K562 (cell line): ENCODE measurements at regions not wholly inside any gene's neighbourhood (a gene's known extent, or its start where the extent isn't known, plus 50 kb on each side); places are given as distances from the start of the nearest gene placed in this dataset.

Experiments
- ATAC-seq: fragments of 200-7000 bp; cut with Tn5 transposase; 3 replicates; pipeline ENCODE4 v1.9.1; 2020; ENCODE audit warnings: moderate library complexity
- BruUV-seq: library from RNA; stranded (reverse); fragments of 400-500 nt; replicated peaks from 2 replicates; lab custom pipeline; 2021; lab: Mats Ljungman, UMichigan
- CTCF ChIA-PET: fragments of 300-600 bp; formaldehyde crosslinking; extraction: SDS; loops from one replicate; lab custom pipeline; 2021; ENCODE audit warnings: low intra/inter-chr PET ratio; lab: Yijun Ruan, JAX
- POLR2A ChIA-PET: fragments of 300-600, 350-650 bp; sonication (Branson Sonifier 250); formaldehyde crosslinking; extraction: SDS; loops from one replicate; lab custom pipeline; 2021; ENCODE audit warnings: antibody characterized with exemption, inconsistent platforms; lab: Yijun Ruan, JAX
- DNase-seq, 4 experiments: peaks; one replicate each; pipeline versions ENCODE4 v3.0.0 to v3.0.0-alpha.2; 2011 to 2018; ENCODE audit warnings: low spot score in 3 of 4, mixed read lengths in 3 of 4; ENCODE audit errors: extremely low read depth in 1 of 4
- FAIRE-seq: peaks from 2 replicates; lab custom pipeline; 2011; peaks lifted over from hg19 to GRCh38; lab: Jason Lieb, UNC
- H2AFZ ChIP-seq: 2 replicates; pipeline ENCODE4 v1.6.0; 2011; ENCODE audit warnings: low read depth, low read length, control low read depth, inconsistent platforms
- H3K27ac ChIP-seq: fragments of 200-600 bp; 3 replicates; pipeline ENCODE4 v1.8.0; 2011; ENCODE audit warnings: low read depth, mild to moderate bottlenecking, control low read depth, inconsistent platforms, low read length, moderate library complexity, mixed read lengths; ENCODE audit errors: extremely low read depth
- H3K27me3 ChIP-seq, 2 experiments: fragments of 300-600 bp in 1 of 2; 2 replicates in 1 of 2; 3 replicates in 1 of 2; pipeline versions ENCODE4 v1.6.0 to v1.8.0; 2011; ENCODE audit warnings: inconsistent platforms in 2 of 2, low read length in 2 of 2, mild to moderate bottlenecking in 1 of 2, mixed read lengths in 1 of 2, moderate library complexity in 1 of 2; ENCODE audit not compliant: control insufficient read depth in 2 of 2, insufficient read depth in 2 of 2
- H3K36me3 ChIP-seq: fragments of 300-600 bp; 3 replicates; pipeline ENCODE4 v1.8.0; 2011; ENCODE audit warnings: mild to moderate bottlenecking, low read length, inconsistent platforms; ENCODE audit not compliant: control insufficient read depth, insufficient read depth
- H3K4me1 ChIP-seq, 2 experiments: fragments of 200-600 bp in 1 of 2; replicated peaks in 1 of 2; 2 replicates in 1 of 2; 3 replicates in 1 of 2; pipeline versions ENCODE4 v1.5.1 to v1.8.0; 2011; ENCODE audit warnings: inconsistent platforms in 2 of 2, low read length in 2 of 2, mild to moderate bottlenecking in 1 of 2, mixed read lengths in 1 of 2, moderate library complexity in 1 of 2; ENCODE audit not compliant: control insufficient read depth in 2 of 2, insufficient read depth in 2 of 2
- H3K4me2 ChIP-seq: 2 replicates; pipeline ENCODE4 v1.6.1; 2011; ENCODE audit warnings: low read length, control low read depth, inconsistent platforms, mixed read lengths; ENCODE audit not compliant: insufficient read depth
- H3K4me3 ChIP-seq: fragments of 200-600 bp; sonication (generic), shearing (Covaris generic); 2 replicates; pipeline ENCODE4 v1.5.1; 2016; ENCODE audit warnings: control low read depth, inconsistent platforms
- H3K79me2 ChIP-seq: fragments of 200-600 bp; 3 replicates; pipeline ENCODE4 v1.8.0; 2011; ENCODE audit warnings: low read length, inconsistent platforms; ENCODE audit not compliant: control insufficient read depth, insufficient read depth
- H3K9ac ChIP-seq, 2 experiments: 2 replicates each; pipeline versions ENCODE4 v1.6.0 to v1.6.1; 2011; ENCODE audit warnings: low read depth in 2 of 2, low read length in 2 of 2, control low read depth in 1 of 2, inconsistent platforms in 1 of 2, mild to moderate bottlenecking in 1 of 2, mixed read lengths in 1 of 2; ENCODE audit not compliant: insufficient read depth in 1 of 2
- H3K9me1 ChIP-seq: one replicate; pipeline ENCODE4 v1.6.0; 2011; ENCODE audit warnings: inconsistent platforms, mild to moderate bottlenecking, low read length, moderate library complexity; ENCODE audit not compliant: control insufficient read depth, insufficient read depth
- H3K9me3 ChIP-seq: replicated peaks from 2 replicates; pipeline ENCODE4 v1.5.1; 2011; ENCODE audit warnings: low read depth, low read length, inconsistent platforms; ENCODE audit not compliant: control insufficient read depth, insufficient read depth
- H4K20me1 ChIP-seq: replicated peaks from 2 replicates; pipeline ENCODE4 v1.6.1; 2011; ENCODE audit warnings: low read length, inconsistent platforms, mixed read lengths; ENCODE audit not compliant: control insufficient read depth, insufficient read depth
- BMI1 ChIP-seq: fragments of 150-350 bp; IDR thresholded peaks from 2 replicates; pipeline ENCODE4 v1.6.1; 2014; ENCODE audit warnings: low read length
- CEBPB ChIP-seq: fragments of 450-650 bp; IDR thresholded peaks from 2 replicates; pipeline ENCODE4 v1.6.1; 2016; ENCODE audit warnings: missing genetic modification characterization, missing compliant biosample characterization
- CXXC5 ChIP-seq: fragments of 250-450 bp; sonication (Bioruptor Pico); IDR thresholded peaks from 2 replicates; pipeline ENCODE4 v1.8.0; 2022; ENCODE audit warnings: inconsistent platforms, mild to moderate bottlenecking, moderate library complexity
- ELF2 ChIP-seq: fragments of 250-450 bp; sonication (Bioruptor Pico); IDR thresholded peaks from 2 replicates; pipeline ENCODE4 v1.5.0; 2021; ENCODE audit warnings: mild to moderate bottlenecking
- FOXK2 ChIP-seq, 2 experiments: fragments of 450-650 bp; IDR thresholded peaks in 1 of 2; conservative IDR thresholded peaks in 1 of 2; 2 replicates each; pipeline ENCODE4 v1.6.1; 2016; ENCODE audit warnings: low read depth in 2 of 2, mild to moderate bottlenecking in 1 of 2
- HMG20B ChIP-seq: fragments of 250-450 bp; sonication (Bioruptor Pico); IDR thresholded peaks from 2 replicates; pipeline ENCODE4 v1.5.0; 2021; ENCODE audit warnings: mild to moderate bottlenecking
- KDM5B ChIP-seq: fragments of 200-600 bp; sonication (generic); IDR thresholded peaks from 2 replicates; pipeline ENCODE4 v1.6.1; 2012; ENCODE audit warnings: low read depth, mild to moderate bottlenecking, moderate library complexity, low read length, control low read depth, inconsistent platforms; ENCODE audit not compliant: insufficient replicate concordance
- MYNN ChIP-seq, 2 experiments: sonication (generic); formaldehyde crosslinking in 1 of 2; IDR thresholded peaks; 2 replicates each; pipeline versions ENCODE4 v1.5.0 to v1.6.1; 2016 to 2020; ENCODE audit warnings: antibody characterized with exemption in 1 of 2, missing genetic modification reagents in 1 of 2
- PCBP1 ChIP-seq: fragments of 200-400 bp; formaldehyde crosslinking; IDR thresholded peaks from 2 replicates; pipeline ENCODE4 v1.6.1; 2018; ENCODE audit warnings: mild to moderate bottlenecking, low read depth, low read length; ENCODE audit not compliant: poor library complexity, severe bottlenecking
- ZNF551 ChIP-seq: fragments of 250-450 bp; sonication (Bioruptor Pico); IDR thresholded peaks from 2 replicates; pipeline ENCODE4 v1.5.0; 2021; ENCODE audit warnings: mild to moderate bottlenecking, moderate library complexity
- WGBS: fragments of 100-300 bp; shearing (Covaris generic); methylation state at CpG from one replicate; pipeline ENCODE4 v1.1.6; 2016; ENCODE audit warnings: low coverage, mixed read lengths; ENCODE audit not compliant: insufficient coverage; ENCODE audit errors: missing lambda C conversion rate; 5-methylcytosine and 5-hydroxymethylcytosine counted together
- in situ Hi-C: fragments of 300-500 bp; cut with MboI; formaldehyde crosslinking; loops from 4 replicates; pipeline ENCODE4 v1.15.0; 2018; ENCODE audit warnings: inconsistent platforms, mixed read lengths
- intact Hi-C: fragments of 100-400 bp; cut with micrococcal nuclease; formaldehyde crosslinking; loops from 2 replicates; pipeline ENCODE4 v1.14.2; 2022
- TF ChIP-seq, protein P1 (sequence below): sonication (generic); formaldehyde crosslinking; IDR thresholded peaks from 2 replicates; pipeline ENCODE4 v1.8.0; 2022; ENCODE audit warnings: mild to moderate bottlenecking, low read depth, missing genetic modification reagents
- TF ChIP-seq, protein P2 (sequence below), 2 experiments: IDR thresholded peaks; 2 replicates each; pipeline ENCODE4 v1.6.1; 2012; ENCODE audit warnings: improper control_type of control experiment in 2 of 2, low read depth in 2 of 2, low read length in 2 of 2, borderline replicate concordance in 1 of 2
- TF ChIP-seq, protein P3 (sequence below): fragments of 250-450 bp; sonication (Bioruptor Pico); IDR thresholded peaks from 2 replicates; pipeline ENCODE4 v1.5.0; 2022; ENCODE audit warnings: mild to moderate bottlenecking
- TF ChIP-seq, protein P4 (sequence below): fragments of 450-650 bp; IDR thresholded peaks from 2 replicates; pipeline ENCODE4 v1.6.1; 2016; ENCODE audit warnings: missing biosample characterization, missing genetic modification characterization

DNA sequence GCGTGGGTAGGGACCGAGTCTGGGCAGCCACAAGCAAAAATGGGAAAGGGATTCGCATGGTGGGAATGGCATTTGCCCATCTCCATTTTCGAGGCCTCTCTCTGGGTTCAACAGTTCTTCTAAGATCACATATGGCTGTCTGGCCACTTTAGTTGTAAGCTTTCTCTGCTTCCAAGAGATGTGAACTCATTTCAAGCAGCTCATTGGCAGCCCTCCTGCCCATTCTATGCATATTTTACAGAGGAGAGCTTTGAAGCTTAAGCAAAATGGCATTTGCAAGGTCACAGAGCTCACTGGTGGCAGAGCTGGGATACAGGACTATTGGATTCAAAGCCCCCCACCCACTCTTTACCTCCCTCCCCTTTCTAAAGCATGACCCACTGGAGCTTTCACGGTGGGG is 93.7 kb downstream of the HHIPL2 start:
- CTCF ChIA-PET = interaction anchor here (0.6 kb wide), 1 partner anchor 766 kb away, joined by 3 read pairs; no protein-coding TSS in a partner anchor
- POLR2A ChIA-PET = interaction anchor here (0.8 to 1.5 kb wide), 3 partner anchors 9 to 257 kb away, joined by 3 to 4 read pairs (median 4); no protein-coding TSS in a partner anchor
- Histone ChIP-seq H3K4me2 (no peak overlapping the region), H3K27me3 (peaks cover 0 to 6% of the 10 kb centered on the region in 2 experiments; a peak in 1 of 5 replicates), H3K9me3 (peaks cover 3% of the 10 kb centered on the region; the same call in 1 of the 2 replicates), H2AFZ (no peak overlapping the region), H3K4me1 (peaks cover 0 to 6% of the 10 kb centered on the region in 2 experiments; a peak in 3 of 5 replicates), H3K9ac (no peak overlapping the region), H3K79me2 (no peaks in the 10 kb centered on the region), H3K9me1 (no peaks in the 10 kb centered on the region), H3K4me3 (no peak overlapping the region), H3K36me3 (no peaks in the 10 kb centered on the region), H3K27ac (no peak overlapping the region), H4K20me1 (no peaks in the 10 kb centered on the region)
- FAIRE-seq (no peak), ATAC-seq (no peak), DNase-seq (no peak)
- no TSS peak for BruUV-seq
- in situ Hi-C loops = loop anchor here (10.0 kb wide), 3 partner anchors 349 to 1639 kb away; partner anchors contain the start of gene HLX
- 9% methylated on average over 5 of the region's 5 CpGs for WGBS
- intact Hi-C loops = loop anchor here (2.0 to 10.0 kb wide), 10 partner anchors 221 to 1643 kb away; no protein-coding TSS in a partner anchor
- TF ChIP-seq PCBP1 (no peak), KDM5B (no peak), ZNF551 (CRISPR knock-in tag) (no peak), CXXC5 (CRISPR knock-in tag) (no peak), FOXK2 (conservative IDR thresholded peaks at IDR 0.05 in 1 of 2, IDR thresholded peaks at IDR 0.05 in 1 of 2; ENCODE audit: low read depth in 2 of 2) (no peak), BMI1 (no peak), ELF2 (CRISPR knock-in tag) (no peak), CEBPB (tag) (no peak), HMG20B (CRISPR knock-in tag) (no peak), MYNN (IDR thresholded peaks at IDR 0.05) (no peak), MYNN (CRISPR knock-in tag; IDR thresholded peaks at IDR 0.05) (no peak)
- TF ChIP-seq, protein P1, sequence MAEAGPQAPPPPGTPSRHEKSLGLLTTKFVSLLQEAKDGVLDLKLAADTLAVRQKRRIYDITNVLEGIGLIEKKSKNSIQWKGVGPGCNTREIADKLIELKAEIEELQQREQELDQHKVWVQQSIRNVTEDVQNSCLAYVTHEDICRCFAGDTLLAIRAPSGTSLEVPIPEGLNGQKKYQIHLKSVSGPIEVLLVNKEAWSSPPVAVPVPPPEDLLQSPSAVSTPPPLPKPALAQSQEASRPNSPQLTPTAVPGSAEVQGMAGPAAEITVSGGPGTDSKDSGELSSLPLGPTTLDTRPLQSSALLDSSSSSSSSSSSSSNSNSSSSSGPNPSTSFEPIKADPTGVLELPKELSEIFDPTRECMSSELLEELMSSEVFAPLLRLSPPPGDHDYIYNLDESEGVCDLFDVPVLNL (CRISPR knock-in tag) = no peak
- TF ChIP-seq, protein P2, sequence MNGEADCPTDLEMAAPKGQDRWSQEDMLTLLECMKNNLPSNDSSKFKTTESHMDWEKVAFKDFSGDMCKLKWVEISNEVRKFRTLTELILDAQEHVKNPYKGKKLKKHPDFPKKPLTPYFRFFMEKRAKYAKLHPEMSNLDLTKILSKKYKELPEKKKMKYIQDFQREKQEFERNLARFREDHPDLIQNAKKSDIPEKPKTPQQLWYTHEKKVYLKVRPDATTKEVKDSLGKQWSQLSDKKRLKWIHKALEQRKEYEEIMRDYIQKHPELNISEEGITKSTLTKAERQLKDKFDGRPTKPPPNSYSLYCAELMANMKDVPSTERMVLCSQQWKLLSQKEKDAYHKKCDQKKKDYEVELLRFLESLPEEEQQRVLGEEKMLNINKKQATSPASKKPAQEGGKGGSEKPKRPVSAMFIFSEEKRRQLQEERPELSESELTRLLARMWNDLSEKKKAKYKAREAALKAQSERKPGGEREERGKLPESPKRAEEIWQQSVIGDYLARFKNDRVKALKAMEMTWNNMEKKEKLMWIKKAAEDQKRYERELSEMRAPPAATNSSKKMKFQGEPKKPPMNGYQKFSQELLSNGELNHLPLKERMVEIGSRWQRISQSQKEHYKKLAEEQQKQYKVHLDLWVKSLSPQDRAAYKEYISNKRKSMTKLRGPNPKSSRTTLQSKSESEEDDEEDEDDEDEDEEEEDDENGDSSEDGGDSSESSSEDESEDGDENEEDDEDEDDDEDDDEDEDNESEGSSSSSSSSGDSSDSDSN (IDR thresholded peaks at IDR 0.05; ENCODE audit: borderline replicate concordance in 1 of 2, low read depth in 2 of 2, low read length in 2 of 2) = no peak
- TF ChIP-seq, protein P3, sequence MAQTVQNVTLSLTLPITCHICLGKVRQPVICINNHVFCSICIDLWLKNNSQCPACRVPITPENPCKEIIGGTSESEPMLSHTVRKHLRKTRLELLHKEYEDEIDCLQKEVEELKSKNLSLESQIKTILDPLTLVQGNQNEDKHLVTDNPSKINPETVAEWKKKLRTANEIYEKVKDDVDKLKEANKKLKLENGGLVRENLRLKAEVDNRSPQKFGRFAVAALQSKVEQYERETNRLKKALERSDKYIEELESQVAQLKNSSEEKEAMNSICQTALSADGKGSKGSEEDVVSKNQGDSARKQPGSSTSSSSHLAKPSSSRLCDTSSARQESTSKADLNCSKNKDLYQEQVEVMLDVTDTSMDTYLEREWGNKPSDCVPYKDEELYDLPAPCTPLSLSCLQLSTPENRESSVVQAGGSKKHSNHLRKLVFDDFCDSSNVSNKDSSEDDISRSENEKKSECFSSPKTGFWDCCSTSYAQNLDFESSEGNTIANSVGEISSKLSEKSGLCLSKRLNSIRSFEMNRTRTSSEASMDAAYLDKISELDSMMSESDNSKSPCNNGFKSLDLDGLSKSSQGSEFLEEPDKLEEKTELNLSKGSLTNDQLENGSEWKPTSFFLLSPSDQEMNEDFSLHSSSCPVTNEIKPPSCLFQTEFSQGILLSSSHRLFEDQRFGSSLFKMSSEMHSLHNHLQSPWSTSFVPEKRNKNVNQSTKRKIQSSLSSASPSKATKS (CRISPR knock-in tag) = no peak
- TF ChIP-seq, protein P4, sequence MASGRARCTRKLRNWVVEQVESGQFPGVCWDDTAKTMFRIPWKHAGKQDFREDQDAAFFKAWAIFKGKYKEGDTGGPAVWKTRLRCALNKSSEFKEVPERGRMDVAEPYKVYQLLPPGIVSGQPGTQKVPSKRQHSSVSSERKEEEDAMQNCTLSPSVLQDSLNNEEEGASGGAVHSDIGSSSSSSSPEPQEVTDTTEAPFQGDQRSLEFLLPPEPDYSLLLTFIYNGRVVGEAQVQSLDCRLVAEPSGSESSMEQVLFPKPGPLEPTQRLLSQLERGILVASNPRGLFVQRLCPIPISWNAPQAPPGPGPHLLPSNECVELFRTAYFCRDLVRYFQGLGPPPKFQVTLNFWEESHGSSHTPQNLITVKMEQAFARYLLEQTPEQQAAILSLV (tag) = no peak
